DOHH2 (cell line): ENCODE measurements at regions not wholly inside any gene's neighbourhood (a gene's known extent, or its start where the extent isn't known, plus 50 kb on each side); places are given as distances from the start of the nearest gene placed in this dataset.

Experiments used
- EZH2phosphoT487 ChIP-seq: fragments of 200-600 bp; sonication (generic); IDR thresholded peaks from 2 replicates; pipeline ENCODE4 v1.6.1; 2017; ENCODE audit warnings: borderline replicate concordance, mild to moderate bottlenecking, antibody characterized with exemption, low read length, moderate library complexity, mixed read lengths
- TF ChIP-seq, protein P1 (sequence below): fragments of 200-600 bp; sonication (generic); IDR thresholded peaks from one replicate; pipeline ENCODE4 v1.5.1; 2014; ENCODE audit warnings: antibody characterized with exemption, mild to moderate bottlenecking, low read depth, low read length; ENCODE audit not compliant: poor library complexity, severe bottlenecking

GRCh38 chr5:61280205-61280604, 51.9 kb upstream of the ZSWIM6 start:
- TF ChIP-seq, protein P1, sequence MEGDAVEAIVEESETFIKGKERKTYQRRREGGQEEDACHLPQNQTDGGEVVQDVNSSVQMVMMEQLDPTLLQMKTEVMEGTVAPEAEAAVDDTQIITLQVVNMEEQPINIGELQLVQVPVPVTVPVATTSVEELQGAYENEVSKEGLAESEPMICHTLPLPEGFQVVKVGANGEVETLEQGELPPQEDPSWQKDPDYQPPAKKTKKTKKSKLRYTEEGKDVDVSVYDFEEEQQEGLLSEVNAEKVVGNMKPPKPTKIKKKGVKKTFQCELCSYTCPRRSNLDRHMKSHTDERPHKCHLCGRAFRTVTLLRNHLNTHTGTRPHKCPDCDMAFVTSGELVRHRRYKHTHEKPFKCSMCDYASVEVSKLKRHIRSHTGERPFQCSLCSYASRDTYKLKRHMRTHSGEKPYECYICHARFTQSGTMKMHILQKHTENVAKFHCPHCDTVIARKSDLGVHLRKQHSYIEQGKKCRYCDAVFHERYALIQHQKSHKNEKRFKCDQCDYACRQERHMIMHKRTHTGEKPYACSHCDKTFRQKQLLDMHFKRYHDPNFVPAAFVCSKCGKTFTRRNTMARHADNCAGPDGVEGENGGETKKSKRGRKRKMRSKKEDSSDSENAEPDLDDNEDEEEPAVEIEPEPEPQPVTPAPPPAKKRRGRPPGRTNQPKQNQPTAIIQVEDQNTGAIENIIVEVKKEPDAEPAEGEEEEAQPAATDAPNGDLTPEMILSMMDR = no peak
- no peak for TF ChIP-seq EZH2phosphoT487
